GM19035 (cell line): ENCODE measurements at regions not wholly inside any gene's neighbourhood (a gene's known extent, or its start where the extent isn't known, plus 50 kb on each side); places are given as distances from the start of the nearest gene placed in this dataset.
"Not testable (repeated sequence)": the region's sequence is repeated elsewhere in the genome, so short reads cannot be mapped to it uniquely, and the experiment has no call there.

ENCODE experiments used
- ATAC-seq: cut with Tn5 transposase; IDR thresholded peaks from one replicate; pipeline ENCODE4 v1.9.1; 2021; ENCODE audit not compliant: unreplicated experiment

DNA sequence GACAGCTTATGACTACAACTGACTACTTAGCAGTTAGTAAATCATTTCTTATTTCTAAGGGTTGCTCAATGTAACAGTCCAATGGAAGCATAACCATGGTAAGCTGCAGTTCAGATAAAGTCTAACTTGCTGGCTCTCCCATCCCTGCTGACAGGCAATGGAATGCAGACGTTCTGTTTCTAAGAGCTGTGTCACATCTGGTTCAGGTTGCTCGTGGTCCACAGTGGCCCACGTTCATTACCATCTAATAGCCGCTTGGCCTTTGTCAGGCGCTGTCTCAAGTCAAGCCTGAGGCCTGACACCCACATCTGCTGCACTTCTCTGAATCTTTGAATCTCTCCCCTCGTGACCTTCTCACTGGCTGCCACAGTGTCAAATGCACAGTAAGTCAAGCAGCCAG lies 240.8 kb downstream of the FGFR2 start:
- ATAC-seq: no peak

DNA sequence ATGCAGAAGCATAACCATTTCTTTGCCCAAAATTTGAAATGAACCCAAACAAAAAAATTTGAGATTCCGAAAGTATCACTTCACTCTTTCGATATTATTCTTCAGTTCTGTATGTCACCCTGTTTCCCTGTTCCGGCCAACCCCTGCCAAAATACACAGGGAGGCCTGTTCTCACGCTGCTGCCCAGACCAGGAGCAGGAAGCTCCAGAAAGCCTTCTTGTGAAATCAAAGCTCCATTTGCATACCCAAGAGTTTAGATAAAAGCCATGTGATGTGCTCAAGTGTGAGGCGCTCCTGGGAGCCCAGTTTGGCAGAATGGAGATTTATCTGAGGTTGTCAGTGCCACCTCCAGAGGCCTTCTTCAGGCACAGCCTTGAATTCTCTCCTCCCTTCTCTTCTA lies 236.2 kb downstream of the FGFR2 start:
- ATAC-seq: no peak

DNA sequence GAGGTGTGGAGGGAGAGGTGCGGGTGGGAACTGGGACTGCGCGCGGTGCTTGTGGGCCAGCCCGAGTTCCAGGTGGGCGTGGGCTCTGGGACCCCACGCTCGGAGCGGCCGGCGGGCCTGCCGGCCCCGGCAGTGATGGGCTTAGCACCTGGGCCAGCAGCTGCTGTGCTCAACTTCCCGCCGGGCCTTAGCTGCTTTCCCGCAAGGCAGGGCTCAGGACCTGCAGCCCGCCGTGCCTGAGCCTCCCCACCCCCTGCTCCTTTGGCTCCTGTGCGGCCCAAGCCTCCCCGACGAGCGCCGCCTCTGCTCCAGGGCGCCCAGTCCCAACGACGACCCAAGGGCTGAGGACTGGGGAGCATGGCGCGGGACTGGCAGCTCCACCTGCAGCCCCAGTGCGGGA lies 232.7 kb downstream of the FGFR2 start:
- ATAC-seq: no peak

DNA sequence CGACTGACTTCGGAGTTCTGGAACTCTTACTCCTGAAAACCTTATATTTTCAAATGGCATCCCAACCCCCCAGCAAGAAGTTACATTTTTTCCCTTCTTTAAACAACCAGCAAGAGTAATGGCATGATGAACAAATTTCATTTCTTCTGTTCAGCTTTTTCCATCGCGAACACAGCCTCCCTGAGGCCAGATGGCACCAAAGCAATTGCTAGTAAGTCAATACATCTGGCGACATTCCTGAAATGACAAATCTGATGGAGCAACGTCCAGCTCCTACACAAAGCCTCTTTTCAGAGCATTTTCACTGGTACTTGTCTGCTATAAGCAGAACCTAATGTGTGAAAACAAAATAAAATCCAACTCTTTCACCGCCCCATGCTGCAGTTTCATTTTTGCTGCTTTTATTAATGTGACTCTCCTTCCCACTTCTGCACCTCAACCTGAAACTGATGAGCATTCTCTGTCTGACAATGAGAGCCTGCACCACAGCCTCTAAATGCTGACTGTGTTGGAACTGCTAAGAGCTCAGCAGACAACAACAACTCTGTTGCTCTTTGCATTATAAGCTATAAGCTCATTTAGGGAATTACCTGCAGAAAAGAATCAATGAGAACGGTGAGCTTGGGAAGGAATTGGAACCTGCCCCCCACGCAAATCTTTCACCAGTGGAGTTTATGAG lies 229.8 kb downstream of the FGFR2 start:
- ATAC-seq: no peak

DNA sequence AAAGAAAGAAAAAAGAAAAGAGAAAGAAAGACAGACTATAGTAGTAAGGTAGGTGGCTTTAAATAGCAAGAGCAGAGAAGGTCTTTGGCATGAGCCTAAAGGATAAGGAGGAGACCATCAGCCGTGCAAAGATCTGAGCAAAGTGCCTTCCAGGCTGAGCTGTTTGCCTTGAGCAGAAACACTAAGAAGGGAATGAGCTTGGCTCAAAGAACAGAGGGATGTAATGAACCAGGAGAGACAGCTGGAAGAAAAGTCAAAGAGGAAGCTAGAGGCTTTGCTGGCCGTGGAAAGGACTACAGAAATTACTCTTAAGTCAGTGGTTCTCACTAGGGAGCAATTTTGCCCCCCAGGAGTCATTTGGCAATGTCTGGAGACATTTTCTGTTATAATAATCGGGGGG lies 228.6 kb downstream of the FGFR2 start:
- no peak for ATAC-seq

DNA sequence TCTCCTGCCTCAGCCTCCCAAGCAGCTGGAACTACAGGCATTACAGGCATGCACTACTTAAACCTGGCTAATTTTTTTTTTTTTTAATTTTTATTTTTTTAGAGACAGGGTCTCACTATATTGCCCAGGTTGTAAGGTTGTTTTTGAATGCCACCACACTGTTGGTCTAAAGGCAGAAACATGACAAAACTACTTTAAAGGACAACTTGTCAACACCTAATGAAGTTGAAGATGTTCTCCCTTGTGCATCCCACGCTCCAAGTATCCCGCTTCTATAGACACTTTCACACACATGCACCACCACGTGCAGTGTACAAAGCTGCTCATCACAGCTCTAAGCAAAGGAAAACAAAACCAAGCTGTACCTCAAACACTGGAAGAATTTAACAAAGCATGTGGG lies 226.4 kb downstream of the FGFR2 start:
- ATAC-seq: no peak

DNA sequence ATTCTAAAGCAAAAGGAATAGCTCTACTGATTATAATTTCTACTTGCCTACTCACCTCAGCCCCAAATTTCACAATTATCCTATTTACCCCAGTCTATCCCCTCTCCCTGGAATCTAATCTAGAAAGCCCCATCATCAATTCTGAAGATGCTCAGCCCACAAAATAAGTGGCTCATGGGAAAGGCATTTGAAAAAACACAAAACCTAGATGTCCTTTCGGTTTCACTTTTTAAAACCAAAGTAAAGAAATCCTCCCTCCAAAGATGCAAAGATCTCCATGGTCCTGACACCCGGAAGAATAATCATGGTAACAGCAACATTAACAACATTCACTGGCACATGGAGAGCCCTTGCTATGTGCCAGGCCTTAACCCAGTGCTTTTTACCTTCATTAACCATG lies 224.8 kb downstream of the FGFR2 start:
- no peak for ATAC-seq

DNA sequence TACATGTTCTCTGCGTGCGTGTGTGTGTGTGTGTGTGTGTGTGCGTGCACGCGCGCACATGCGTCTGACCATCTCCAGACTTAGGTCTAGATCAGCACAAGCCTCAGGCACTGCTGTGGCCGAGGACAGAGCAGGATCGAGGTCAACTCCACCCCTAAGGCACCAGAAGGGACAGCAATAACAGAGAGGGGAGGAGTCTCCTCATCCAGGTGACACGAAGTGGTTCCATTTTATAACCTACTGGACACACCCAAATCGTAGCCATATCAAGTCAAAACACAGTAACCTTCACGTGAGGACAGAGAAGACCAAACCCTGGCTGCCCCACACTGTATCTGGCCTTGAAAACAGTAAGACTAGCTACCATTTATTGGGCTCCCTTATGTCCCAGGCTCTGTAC lies 224.1 kb downstream of the FGFR2 start:
- no peak for ATAC-seq

DNA sequence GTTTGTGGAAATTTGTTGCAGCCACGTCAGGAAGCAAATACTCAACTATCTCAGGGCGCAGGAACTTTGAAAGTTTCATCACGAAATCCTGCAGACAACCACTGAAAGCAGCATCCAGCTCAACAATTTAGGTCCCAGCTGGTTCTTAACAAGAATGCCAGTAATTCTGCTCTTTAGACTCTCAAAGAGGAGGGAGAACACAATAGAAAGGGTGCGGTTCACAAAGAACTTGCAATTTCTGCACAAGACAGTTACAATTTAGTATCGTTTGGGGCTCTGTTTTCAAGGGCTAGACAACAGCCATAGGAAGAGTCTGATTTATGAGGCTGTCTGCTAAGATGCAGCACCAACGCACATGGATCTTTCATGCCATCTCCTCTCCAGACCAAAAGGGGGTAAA lies 223.1 kb downstream of the FGFR2 start:
- ATAC-seq: no peak

DNA sequence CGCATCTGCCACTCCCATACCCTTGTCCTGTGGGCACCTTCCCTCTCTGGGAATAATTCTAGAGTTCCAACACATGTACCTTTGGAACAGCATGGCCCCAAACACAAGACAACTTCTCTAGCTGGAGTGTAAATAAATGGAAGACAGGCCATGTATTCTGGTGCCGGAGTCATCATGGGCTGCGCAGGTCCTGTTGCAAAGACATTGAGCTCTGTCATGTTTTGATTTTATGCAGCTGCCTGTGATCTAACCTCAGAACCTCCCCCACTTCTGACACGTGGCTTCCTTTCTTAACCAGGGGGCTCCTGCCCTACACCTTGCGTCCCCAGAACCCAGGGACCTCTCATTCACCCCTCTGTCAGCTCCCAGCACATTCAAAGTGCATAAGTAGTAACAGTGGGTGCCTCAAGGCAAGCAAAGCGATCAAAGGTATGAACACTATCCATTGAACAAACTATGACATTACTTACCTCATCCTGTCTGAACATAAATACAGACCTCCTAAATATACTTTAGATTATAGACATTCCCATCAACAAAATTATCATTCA lies 219.9 kb downstream of the FGFR2 start:
- ATAC-seq: no peak

DNA sequence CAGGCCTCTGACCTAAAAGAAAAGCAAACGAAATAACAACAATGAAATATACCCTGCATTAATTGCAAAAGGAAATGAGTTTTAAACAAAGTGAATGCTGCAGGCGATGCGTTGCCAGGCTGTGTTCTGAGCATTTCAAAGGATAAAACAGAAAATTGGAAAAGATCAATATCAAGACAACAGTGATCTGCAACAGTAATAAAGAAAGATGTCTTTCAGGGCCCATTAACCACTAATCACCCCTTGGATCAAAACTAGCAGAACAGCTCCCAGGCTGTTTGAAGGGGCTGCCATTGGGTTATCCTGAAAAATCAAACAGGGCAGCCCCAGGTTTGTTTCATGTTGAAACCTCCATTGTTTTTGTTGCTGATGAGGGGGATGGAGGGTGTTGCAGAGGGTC lies 219.2 kb downstream of the FGFR2 start:
- no peak for ATAC-seq

DNA sequence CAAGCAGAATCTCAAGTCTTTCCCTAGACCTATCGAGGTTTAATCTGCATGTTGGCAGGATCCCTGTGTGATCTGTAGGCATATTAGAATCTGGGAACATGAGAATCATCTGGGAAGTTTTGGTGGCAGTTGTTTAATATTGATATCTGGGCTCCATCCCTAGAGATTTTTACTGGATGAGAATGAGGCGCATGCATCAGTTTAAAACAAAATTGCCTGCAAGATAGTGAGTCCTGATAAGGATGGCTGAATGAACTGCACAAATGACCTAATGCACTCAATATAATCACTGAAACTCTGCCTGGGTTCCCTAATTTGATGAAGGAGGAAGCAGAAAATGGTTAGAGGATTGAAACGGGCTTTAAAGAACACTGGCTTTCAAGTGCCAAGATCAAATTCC lies 218.0 kb downstream of the FGFR2 start:
- no peak for ATAC-seq

DNA sequence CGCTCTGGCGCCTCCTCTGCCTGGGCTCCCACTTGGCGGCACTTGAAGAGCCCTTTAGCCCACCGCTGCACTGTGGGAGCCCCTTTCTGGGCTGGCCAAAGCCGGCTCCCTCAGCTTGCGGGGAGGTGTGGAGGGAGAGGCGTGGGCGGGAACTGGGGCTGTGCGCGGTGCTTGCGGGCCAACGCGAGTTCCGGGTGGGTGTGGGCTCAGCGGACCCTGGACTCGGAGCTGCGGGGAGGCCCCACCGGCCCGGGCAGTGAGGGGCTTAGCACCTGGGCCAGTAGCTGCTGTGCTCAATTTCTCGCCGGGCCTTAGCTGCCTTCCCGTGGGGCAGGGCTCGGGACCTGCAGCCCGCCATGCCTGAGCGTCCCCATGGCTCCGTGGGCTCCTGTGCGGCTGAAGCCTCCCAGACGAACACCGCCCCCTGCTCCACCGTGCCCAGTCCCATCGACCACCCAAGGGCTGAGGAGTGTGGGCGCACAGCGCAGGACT lies 216.2 kb downstream of the FGFR2 start:
- ATAC-seq: not testable (repeated sequence)

DNA sequence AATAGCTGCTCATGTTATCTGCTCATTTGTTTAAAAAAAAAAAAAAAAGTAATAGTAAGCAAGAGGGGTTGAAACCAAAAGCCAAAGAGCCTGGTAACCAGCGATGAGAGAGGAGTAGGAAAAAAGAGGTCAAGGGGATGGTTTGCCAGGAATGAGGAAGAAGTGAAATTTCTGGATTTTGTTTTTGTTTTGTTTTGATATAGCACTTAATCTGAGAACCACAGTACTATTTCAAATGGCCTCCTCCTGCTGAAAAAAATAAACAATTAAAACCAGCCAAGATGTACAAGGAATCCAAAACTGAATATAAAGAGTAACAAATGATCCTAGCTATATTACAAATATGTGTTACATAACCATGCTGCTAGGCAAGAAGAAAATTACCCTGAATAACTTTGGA lies 213.1 kb downstream of the FGFR2 start:
- no peak for ATAC-seq

DNA sequence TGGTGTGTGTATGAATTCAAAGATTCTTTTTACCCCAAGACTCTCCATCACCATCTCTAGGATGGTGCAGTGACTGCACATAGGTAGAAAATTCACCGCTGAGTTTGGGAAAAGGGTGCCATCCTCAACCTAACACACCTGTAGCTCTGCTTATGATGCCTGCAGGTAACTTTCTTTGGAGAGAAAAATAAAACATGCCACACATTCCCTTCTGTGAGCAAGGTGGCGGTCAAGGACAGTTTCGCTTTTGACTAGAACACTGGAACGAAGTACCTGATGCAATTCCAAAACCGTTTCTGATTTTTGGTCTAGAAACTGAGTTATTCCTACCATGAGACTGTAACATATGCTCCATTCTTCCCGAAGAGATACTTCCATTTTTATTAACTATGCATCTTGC lies 205.6 kb downstream of the FGFR2 start:
- ATAC-seq: no peak

DNA sequence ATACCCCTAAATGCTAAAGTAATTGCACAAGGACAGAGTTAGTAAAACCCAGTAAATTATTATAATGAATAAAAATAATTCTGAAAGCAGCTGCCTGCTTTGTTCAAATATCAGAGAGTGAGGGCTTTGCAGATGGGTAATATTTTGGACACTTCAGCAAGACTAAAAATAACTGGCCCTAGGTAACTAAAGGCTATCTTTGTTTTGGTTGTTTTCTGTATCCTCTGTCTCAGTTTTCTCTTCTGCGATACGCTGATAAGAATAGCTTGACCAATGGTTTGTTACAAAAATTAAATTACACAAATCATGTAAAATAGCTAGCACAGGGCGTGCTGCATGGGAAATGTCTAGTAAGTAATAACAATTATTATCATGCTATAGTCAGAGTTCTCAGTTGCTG lies 204.7 kb downstream of the FGFR2 start:
- no peak for ATAC-seq

DNA sequence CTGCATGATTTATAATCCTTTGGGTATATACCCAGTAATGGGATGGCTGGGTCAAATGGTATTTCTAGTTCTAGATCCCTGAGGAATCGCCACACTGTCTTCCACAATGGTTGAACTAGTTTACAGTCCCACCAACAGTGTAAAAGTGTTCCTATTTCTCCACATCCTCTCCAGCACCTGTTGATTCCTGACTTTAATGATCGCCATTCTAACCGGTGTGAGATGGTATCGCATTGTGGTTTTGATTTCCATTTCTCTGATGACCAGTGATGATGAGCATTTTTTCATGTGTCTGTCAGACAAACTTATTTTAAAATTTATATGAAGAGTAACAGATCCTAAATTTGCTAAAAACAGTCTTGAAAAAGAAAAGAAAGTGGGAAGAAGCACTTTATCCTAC lies 197.7 kb downstream of the FGFR2 start:
- ATAC-seq: not testable (repeated sequence)

DNA sequence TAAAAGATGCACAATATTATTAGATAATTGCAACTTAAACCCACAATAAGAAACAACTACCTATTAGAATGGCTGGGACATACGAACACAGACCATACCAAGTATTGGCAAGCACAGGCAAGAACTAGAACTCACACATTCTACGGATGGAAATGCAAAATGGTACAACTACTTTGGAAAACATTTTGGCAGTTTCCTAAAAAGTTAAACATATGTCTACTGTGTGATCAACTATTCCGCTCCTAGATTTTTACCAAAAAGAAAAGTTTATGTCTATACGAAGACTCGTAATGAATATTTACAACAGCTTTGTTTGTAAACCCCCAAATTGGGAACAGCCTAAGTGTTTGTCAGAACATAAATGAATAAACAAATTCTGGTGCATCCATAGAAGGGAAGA lies 194.7 kb downstream of the FGFR2 start:
- no peak for ATAC-seq

DNA sequence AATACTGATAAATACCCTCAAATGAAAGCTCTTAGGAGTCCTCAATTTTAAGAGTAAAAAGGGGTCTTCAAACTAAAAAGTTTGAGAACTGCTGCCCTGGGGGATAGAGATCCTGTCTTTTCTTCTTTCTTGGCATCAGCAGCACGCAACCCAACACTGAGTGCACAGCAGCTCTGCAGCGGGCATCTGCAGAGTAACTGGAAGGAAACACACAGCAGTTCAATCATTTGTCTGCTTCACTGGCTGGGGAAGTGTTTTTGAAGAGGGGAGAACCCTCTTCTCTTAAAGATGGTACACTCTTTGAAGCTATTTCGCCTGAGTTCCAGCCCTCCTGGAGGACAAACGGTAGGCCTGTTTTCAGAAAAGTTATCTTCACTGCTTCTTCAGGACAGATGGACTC lies 193.6 kb downstream of the FGFR2 start:
- no peak for ATAC-seq

DNA sequence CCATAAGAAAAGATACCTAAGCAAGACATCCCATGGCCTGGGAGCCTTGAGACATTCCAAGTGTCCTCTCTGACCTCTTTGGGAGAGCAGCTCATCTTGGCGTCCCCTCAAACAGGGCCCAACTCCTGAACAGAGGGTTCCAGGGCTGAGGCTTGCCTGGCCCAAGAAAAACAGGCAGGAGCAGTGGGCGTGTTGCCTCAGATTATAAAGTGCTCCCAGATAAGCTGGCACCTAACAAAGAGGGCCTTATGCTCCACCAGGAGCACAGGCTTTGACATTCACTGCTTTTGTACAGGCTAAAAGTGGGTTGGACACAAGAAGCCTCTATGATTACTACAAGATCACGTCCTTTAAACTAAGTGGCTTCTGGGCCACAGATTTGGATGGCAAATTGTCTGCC lies 193.1 kb downstream of the FGFR2 start:
- no peak for ATAC-seq

DNA sequence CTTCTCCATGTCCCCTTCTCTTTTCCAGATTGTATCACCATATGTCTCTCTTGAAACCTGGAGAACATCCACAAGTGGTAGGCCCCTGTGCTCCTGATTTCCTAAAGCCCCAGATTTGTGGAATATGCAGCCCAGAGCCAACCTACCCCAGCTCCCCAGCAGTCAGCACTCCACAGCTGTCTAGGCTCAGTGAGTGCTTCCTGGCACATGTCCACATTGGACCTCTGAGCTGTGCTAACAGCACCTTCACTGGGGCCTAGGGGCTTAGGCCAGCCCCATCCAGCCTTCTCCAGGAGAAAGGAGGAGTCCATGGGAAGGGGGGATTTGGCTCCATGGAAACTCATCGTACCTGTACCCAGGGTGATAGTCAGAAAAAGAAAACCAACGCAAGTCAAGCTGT lies 192.7 kb downstream of the FGFR2 start:
- ATAC-seq: no peak

DNA sequence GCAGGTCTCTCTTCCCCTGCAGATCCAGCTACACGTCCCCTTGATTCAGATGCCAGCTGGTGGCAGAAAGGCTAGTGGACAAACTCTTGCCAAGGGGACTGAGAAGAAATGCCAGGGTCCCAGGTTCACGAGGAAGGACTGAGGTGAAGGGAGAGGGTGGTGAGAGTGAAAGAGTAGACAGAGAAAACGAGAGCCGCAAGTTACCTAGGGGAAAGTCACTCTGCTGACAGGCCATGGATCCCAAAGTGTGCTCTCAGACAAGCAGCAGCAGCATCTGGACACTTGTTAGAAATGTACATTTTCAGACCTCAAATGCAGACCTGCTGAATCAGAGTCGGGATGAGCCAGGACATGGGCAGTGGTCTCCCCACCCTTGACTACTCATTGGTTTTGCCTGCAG lies 192.3 kb downstream of the FGFR2 start:
- no peak for ATAC-seq
